ENCODE measurements at regions not wholly inside any gene's neighbourhood (a gene's known extent, or its start where the extent isn't known, plus 50 kb on each side); places are given as distances from the start of the nearest gene placed in this dataset.

- no peak overlapping the region for H3K4me3 ChIP-seq
- no peak for DNase-seq (ENCODE audit: low spot score)
- no peak for TF ChIP-seq CTCF (IDR thresholded peaks at IDR 0.05)
- no peak overlapping the region for H3K27ac ChIP-seq
Observed at GRCh38 chr17:14452856-14453255, 152.0 kb downstream of the HS3ST3B1 start.

GRCh38 chr17:14451729-14452191, 150.9 kb downstream of the HS3ST3B1 start:
- Histone ChIP-seq H3K27ac (no peak overlapping the region), H3K4me3 (no peak overlapping the region)
- TF ChIP-seq CTCF (IDR thresholded peaks at IDR 0.05), result no peak
- no peak for DNase-seq (ENCODE audit: low spot score)

- Histone ChIP-seq H3K4me3 (no peak overlapping the region), H3K27ac (no peak overlapping the region)
- TF ChIP-seq CTCF (IDR thresholded peaks at IDR 0.05), result no peak
- no peak for DNase-seq (ENCODE audit: low spot score)
Observed at GRCh38 chr17:14448818-14449217, 147.9 kb downstream of the HS3ST3B1 start.

- no peak for TF ChIP-seq CTCF (IDR thresholded peaks at IDR 0.05)
- H3K27ac ChIP-seq, result no peak overlapping the region
- H3K4me3 ChIP-seq, result no peak overlapping the region
- no peak for DNase-seq (ENCODE audit: low spot score)
Observed at GRCh38 chr17:14446825-14447224, 145.9 kb downstream of the HS3ST3B1 start.

- no peak overlapping the region for H3K27ac ChIP-seq
- no peak overlapping the region for H3K4me3 ChIP-seq
- no peak for DNase-seq (ENCODE audit: low spot score)
- TF ChIP-seq CTCF (IDR thresholded peaks at IDR 0.05), result no peak
Observed at GRCh38 chr17:14444915-14445314, 144.0 kb downstream of the HS3ST3B1 start.

- Histone ChIP-seq H3K27ac (no peak overlapping the region), H3K4me3 (no peak overlapping the region)
- no peak for TF ChIP-seq CTCF (IDR thresholded peaks at IDR 0.05)
- no peak for DNase-seq (ENCODE audit: low spot score)
Observed at GRCh38 chr17:14442798-14443528, 142.1 kb downstream of the HS3ST3B1 start.

- DNase-seq (ENCODE audit: low spot score), result no peak
- Histone ChIP-seq H3K4me3 (no peak overlapping the region), H3K27ac (no peak overlapping the region)
- TF ChIP-seq CTCF (IDR thresholded peaks at IDR 0.05), result no peak
Observed at GRCh38 chr17:14437176-14437575, 136.3 kb downstream of the HS3ST3B1 start.
